HG02678 (cell line): ENCODE measurements at regions not wholly inside any gene's neighbourhood (a gene's known extent, or its start where the extent isn't known, plus 50 kb on each side); places are given as distances from the start of the nearest gene placed in this dataset.

Experiments
- ATAC-seq: cut with Tn5 transposase; IDR thresholded peaks from one replicate; pipeline ENCODE4 v1.9.1; 2021; ENCODE audit warnings: mild to moderate bottlenecking, moderate library complexity; ENCODE audit not compliant: unreplicated experiment

DNA sequence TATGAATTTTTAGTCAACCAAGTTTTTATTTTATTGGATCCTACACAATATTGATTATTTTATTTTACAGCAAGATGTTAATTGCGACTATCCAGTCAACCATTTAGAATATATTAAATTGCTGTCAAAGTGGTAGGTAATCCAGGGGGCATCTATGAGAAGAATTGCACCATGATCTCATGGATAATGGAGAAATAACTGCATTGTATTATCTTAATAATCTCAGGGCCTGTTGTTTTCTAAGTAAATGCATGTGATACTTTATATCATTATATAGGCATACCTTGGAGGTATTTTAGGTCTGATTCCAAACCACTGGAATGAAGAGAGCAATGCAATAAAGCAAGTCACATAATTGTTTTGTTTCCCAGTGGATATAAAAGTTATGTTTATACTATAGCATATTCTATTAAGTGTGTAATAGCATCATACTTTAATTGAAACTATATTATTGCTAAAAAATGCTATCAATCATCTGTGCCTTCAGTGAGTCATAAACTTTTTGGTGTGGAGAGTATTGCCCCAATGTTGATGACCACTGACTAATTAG lies 595.4 kb upstream of the CHORDC1 start:
- ATAC-seq, result no peak

DNA sequence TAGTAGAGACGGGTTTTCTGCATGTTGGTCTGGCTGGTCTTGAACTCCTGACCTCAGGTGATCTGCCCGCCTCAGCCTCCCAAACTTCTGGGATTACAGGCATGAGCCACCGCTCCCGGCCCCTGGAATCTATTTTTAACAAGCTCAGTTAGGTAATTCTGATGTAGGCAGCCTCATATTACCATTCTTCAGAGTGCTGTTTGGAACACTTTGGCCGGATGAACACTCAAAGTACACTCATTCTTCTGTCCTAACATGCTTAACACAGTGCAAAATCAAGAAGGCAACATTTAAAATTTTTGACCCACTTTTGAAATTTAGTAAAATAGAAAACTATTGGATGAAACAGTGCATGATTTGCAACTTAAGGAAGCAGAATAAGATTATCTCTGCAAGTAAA lies 586.7 kb upstream of the CHORDC1 start:
- no peak for ATAC-seq

DNA sequence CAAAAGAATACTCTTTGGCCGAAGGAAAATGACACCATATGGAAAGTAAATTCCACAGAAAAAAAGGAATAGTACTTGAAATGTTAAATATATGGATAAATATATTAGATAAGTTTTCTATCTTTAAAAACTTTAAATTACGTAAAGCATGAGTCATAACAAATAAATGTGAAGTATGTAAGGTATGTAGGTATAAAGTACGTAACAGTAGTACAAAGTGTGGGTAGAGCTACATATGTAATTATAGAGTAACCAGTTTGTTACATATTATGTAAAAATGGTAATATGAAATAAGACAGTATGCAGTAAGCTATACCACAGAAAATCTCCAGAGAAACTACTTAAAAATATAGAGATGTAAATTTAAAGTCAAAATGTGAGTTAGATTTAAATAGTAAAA lies 582.3 kb upstream of the CHORDC1 start:
- ATAC-seq, result no peak

DNA sequence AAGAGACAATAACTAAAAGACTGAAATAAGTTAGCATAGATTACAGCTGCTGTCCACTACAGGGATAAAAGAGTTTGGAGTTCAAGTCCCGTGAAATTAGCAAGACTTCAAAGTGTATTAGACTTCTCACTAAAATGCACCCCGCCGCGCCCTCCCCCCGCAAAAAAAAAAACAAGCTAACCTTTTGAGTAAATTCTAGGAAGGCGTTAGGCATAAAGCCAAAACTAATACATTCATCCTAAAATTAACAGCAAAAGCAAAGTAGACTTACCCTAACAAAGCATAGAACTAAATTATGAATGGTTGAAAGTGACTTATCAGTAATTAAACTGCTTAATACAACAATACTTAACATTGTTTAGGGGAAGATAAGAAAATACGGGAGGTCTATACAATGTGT lies 581.0 kb upstream of the CHORDC1 start:
- ATAC-seq, result no peak

DNA sequence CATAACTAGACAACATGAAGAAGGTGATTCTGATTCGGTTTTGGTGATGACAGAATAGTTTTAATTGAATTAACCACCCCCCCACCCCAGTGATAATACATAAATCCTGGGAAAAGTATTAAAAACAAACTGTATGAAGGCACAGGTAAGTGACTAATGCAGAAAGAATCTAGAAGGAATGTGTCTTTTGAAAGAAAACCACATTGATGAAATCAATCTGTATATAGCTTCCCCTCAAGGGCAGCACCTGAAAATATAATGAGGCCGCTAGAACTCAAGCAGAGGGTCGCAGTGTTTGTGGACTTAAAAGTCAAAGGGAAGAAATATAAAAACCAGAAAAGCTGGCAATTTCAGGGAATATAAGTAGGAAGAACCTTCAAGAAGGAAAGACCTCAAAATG lies 580.5 kb upstream of the CHORDC1 start:
- ATAC-seq, result no peak

DNA sequence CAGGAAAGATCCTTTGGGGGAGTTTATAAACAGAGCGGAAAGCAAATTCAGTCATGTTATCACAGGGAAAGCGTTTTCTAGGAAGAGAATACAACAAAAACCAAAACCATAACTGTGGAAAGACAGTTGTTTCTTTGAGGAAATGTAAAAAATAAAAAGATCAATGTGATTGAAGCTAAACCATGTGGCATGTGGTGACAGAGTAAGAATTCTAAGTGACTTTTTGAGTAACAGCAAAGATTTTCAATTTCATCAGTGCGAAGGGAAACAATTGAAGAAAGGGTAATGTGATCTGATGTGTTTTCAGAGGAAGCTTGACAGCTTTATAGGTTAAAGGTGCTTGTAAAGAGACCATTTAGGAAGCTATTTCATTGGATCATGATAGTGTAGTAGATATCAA lies 575.9 kb upstream of the CHORDC1 start:
- ATAC-seq, result no peak

DNA sequence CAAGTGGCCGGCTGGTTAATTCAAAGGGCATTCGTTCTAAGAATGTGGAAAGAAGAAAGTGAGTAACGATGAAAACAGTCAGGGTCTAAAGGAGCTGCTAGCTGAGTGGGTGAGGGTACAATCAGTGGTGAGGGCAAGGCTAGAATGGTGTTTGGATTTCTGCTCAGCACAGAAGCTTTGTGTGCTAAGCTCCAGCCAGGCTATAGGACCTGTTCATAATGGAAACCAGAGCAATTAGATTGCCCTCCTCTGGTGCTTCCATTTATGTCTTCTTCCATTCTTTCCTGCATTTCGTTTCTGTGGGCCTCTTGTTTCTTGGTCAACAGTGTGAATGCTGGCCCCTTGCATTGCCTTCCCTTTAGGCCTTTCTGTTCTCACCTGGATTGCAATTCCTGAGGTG lies 572.9 kb upstream of the CHORDC1 start:
- no peak for ATAC-seq

DNA sequence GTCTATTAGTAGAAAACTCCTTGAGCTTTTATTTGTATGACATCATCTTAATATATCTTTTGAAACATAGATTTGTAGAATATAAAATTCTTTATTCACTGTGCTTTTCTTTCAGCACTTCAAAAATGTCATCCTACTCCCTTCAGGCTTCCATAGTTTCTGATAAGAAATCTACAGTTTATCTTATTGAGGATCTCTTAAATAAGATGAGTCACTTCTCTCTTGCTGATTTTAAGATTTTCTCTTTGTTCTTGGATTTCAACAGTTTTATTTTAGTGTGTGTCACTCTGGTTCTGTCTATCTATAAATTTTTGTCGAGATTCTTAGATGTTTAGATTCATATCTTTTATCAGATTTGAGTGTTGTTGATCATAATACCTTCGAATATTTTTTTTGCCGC lies 566.1 kb upstream of the CHORDC1 start:
- ATAC-seq, result no peak

DNA sequence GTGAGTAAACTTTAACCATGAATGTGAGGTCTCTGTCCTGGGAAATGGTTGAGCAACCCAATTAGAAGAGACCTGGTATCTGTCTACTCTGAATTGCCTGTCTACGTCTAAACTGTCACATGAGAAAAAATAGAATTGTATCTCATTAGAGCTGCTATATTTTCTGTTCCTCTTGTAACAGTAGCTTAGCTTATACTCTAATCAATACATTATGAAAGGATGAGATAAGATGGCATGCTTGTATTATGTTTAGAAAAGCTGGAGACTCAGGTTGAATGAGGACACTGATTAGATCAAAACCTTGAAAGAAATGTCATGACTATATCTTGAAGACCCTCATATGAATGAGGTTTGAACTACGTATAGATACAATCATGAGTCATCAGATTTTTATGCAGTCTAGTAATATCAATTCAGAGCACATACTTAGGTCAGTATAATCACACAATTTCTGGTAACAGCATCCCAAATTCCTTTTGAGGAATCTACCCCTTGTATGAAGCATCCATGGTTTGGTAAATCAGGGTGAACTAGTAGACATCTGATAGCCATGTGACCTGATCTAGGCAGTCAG lies 561.5 kb upstream of the CHORDC1 start:
- ATAC-seq, result no peak

DNA sequence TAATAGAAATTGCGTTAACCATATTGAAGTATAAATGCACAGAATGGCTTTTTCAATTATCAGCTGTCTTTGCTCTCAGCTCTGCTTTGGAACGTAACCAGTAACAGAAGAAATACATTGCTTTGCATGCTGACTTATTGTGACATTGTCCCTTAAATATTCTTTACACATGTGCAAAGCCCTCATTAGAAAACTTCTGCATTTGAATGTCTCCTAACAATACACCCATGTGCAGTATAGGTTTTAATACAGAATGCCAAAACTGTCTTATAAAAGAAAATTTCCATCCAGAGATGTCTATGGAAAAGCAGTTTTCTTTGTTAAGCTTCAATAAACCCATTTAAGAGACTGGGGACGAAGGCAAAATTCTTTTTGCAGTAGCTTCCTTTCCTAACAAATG lies 560.3 kb upstream of the CHORDC1 start:
- no peak for ATAC-seq

DNA sequence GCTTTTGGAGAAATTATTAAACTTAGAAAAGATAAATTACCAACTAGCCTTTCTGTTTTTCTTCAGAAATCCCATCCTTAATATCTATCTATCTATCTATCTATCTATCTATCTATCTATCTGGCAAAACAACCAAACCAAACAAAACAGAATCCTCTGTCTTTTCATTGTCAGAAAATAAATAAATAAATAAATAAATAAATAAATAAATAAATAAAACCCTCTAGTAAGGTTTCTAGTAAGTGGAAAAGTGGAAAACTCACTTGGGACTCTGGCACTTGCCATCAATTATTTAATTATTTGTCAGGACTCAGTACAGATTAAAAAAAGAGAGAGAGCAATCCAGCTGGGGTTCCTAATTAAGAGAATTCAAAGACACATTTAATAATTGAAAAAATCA lies 556.2 kb upstream of the CHORDC1 start:
- no peak for ATAC-seq

DNA sequence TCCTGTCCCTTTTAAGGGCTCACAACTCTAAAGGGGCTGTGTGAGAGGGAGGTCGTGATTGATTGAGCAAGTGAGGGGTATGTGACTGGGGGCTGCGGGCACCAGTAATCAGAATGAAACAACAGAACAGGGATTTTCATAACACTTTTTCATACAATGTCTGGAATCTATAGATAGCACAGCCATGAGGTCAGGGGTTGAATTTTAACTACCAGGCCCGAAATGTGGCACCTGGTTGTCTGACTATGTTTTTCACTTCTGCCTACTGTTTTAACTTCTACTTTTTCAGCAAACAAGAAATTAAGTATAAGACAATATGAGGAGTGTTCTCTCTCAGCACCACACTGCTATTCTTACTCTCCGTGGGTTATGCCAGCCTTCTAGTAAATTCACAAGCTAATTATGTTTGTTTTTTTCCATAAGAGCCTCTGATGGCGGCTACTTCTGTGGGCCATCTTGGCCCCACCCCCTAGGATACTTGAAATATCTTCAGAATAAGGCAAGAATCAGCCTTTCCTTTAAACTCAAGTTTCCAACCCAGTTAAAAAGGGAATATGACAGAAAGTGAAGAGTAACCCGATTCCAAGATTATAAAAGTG lies 552.8 kb upstream of the CHORDC1 start:
- peak; percentile 69 for ATAC-seq

DNA sequence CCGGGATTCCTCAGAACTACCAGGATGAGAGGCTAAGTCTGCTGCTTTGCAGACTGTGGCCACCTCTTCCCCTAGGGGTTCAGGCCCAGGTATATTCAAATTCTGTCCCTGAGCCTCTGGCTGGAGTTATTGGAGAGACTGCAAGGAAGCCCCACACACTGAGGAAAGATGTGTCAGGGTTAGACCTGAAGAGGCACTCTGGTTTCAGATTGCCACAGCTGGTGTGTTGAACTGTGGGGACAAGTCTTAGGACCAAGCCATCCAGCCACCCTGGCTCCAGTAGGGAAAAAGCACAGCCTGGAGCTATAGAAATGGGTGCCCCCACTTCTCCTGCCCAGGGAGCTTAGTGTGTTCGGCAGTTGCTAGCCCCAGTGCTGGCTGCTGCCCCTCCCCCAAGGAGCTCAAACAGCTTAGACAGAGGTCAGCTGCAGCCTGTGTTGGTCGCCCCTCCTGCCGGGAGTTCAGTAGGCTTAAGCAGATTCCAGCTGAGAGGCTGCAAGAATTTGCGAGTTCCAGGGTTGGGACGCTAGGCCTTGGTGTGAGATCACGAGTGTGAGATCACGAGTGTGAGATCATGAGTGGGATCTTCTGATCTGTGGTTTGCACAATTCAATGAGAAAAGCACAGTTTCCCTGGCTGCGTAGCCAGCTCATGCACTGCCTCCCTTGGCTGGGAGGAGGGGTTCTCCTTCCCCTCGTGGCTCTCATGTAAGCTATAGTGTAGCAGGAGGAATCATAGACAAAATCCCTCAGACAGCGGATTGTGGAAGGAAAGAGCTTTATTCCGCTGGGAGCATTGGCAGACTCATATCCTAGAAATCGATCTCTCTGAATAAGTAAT lies 552.1 kb upstream of the CHORDC1 start:
- ATAC-seq, result peak; percentile 9

DNA sequence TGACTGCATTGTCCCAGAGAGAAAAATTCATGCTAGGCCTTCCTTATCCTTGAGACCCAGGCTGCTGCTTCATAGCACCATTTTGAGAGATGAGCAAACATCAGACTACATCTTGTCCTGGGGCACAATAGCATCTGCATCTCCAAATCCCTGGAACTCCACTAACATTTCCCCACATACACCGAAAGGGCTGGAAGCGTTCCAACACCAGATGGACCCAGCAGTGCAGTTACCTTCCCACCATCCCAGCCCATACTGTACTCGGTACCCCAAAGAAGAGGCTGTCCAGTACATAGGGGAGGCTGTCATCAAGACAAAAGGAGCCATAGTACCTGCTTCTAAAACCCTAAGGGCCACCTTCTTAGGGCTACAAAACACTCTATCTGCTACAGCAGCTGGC lies 547.2 kb upstream of the CHORDC1 start:
- ATAC-seq, result no peak

DNA sequence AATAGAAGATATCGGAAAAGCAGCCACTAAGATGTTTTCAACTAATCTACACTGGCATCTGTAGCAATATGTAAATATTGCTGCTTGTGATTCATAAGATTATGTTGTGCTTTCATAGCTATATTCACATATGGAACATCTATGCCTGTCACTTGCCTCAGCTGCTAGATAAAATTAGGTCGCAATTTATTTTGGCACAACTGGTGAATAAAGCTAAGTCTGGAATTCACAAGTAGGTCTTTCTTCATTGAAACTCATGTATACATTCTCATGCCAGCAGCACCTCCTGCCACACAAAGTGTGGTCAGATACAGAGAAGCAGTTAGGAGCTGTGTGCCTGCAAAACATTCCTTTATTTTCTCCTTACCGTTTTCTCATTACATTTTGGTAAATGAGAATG lies 543.3 kb upstream of the CHORDC1 start:
- no peak for ATAC-seq

DNA sequence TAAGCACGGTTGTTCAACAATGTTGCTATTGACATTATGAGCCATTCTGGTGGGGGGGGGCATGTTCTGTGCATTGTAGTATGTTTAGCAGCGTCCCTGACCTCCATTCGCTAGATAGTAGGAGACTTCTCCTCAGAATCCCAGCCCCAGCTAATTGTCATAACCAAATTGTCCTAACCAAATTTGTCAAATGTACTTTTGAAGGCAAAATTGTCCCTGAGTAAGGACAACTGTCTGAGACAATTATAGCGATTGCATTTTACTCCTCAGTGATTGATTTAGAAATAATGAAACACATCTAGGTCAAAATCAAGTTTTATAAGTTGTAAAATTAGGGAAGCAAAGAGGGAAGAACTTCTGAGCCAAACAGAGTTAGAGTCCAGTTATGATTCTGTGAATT lies 541.8 kb upstream of the CHORDC1 start:
- no peak for ATAC-seq

DNA sequence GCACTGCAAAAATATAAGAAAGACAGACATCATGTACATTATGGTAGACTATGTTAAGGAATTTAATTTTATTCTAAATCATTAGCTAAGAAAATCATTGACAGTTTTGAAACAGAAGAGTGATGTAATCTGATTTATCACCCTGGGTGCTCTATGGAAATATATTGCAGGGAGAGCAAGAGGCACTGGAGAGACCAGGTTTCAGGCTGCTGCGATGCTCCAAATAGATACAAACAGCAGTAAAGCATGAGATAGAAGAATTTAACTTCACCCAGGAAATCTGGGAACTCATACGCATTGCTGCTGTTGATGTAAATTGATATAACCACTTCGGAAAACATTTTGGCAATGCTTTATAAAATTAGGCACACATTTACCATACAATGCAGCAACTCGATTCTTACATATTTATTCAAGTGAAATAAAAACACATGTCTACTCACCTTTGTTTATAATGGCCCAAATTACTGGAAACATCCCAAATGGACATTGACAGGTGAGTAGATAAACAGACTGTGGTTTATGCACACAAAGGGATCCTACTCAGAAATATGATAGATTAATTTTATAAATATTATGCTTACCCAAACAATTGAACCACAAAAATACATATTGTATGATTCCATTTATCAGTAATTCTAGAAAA lies 535.1 kb upstream of the CHORDC1 start:
- no peak for ATAC-seq

DNA sequence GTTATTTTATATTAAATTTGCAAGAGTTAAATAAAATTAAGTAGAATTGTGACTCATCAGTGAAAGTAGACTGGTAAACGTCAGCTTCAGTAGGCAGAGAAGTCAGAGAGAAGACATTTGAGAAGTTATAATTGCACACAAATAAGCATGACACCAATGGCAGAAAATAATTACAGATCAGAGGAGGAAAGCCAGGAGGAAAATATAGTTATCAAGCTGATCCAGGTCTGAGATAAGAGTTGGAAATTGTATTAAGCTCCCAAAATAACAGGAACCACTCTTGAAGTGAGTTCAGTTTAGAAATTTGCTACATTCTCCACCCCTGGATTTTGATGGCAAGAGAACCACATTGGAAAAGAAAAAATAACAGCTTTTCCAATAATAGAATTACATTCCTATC lies 533.8 kb upstream of the CHORDC1 start:
- ATAC-seq, result no peak

DNA sequence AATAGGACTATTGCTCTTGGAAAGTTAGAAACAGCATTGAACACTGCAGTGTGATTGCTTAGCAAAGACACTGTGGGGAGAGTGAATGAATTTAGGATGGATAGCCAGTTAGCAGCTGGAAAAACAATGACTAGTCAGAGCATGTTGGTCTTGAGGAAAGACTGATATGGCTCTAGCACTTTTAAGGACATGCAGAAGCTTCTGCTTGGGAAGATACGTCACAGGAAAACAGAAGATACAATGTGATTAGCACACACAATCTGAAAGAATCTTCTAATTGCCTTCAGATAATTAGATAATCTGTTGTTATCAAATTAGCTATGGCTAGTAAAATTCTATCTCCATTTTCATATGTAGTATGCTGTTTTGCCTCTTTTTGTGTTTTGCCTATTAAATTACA lies 530.7 kb upstream of the CHORDC1 start:
- no peak for ATAC-seq

DNA sequence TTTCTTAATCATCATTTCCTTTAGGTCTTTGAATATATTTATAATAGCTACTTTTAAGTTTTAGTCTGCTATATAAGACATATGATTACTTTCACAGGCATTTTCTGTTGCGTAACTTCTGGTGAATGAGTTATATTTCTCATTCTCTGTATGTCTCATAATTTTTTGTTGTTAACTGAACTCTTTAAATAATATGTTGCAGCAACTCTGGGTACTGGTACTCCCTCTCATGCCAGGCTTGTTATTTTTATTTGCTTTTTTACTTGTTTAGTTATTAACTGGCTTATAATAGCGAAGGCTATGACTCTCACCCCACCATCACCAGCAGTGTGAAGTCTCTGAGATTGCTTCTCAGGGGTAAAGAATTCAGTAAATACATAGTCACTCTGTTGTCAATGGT lies 524.2 kb upstream of the CHORDC1 start:
- no peak for ATAC-seq

DNA sequence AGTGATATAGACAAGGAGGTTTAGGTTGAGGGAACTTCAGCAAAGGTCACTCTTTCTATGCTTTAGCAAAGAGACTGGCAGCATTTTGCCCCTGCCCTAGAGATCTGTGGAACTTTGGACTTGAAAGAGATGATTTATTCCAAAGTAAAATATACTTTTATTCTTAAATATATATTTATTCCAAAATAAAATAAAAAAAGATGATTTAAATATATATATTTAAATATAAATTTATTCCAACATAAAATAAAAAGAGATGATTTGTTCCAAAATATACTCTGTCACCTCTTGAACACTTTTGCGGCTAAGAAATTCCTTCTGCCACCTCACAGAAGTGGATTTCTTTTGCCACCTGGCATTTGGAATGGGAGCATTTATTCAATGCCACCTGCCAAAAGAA lies 521.3 kb upstream of the CHORDC1 start:
- no peak for ATAC-seq

DNA sequence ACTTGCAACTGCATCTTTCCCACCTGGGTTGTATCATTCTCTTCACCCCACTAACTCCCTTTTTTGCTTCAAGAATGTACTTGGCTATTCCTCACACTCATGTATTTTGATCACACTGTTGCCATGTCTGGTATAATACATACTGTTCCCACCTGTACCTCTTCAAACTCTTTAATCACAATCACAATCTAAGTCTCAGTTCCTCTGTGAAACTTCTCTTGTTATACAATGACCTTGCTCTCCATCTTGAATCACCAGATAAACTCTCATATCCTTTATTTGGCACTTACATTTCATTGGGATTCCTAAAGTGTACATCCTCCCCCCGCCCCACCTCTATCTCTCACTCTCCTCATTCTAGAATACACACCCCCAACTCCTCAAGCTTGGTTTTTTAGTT lies 516.0 kb upstream of the CHORDC1 start:
- ATAC-seq, result no peak
